ENCODE measurements at regions not wholly inside any gene's neighbourhood (a gene's known extent, or its start where the extent isn't known, plus 50 kb on each side); places are given as distances from the start of the nearest gene placed in this dataset.

GRCh38 chr6:133796235-133796634 is 92.7 kb upstream of the TCF21 start:
- intact Hi-C loops (cut with micrococcal nuclease; ENCODE audit: unreplicated experiment) (no loop called here), in situ Hi-C loops (cut with MboI) (no loop called here)
- BruUV-seq (replicated peaks): no TSS peak
- no peaks in the 10 kb centered on the region for H3K9me3 ChIP-seq (replicated peaks; ENCODE audit: control insufficient read depth, insufficient read depth, low read length)
- no peaks in the 10 kb centered on the region for H3K36me3 ChIP-seq (ENCODE audit: control insufficient read depth in 2 of 2, insufficient read depth in 2 of 2, low read length in 1 of 2)
- no peak for TF ChIP-seq NFIC (IDR thresholded peaks at IDR 0.05; ENCODE audit: low read depth, low read length)
- no peak for TF ChIP-seq IKZF1 (conservative IDR thresholded peaks at IDR 0.05)
- no peak for TF ChIP-seq ZBTB4 (CRISPR knock-in tag; IDR thresholded peaks at IDR 0.05)
- TF ChIP-seq ATF3 (IDR thresholded peaks at IDR 0.05; ENCODE audit: borderline replicate concordance, extremely low read depth, low read depth, low read length): no peak
- no peak for TF ChIP-seq STAT3 (IDR thresholded peaks at IDR 0.05; ENCODE audit: low read depth, low read length)
- no peak for TF ChIP-seq IRF4 (IDR thresholded peaks at IDR 0.05; ENCODE audit: low read depth, low read length)
- TF ChIP-seq NRF1 (conservative IDR thresholded peaks at IDR 0.05; ENCODE audit: low read depth, low read length): no peak
- TF ChIP-seq RBBP5 (conservative IDR thresholded peaks at IDR 0.05): no peak
- TF ChIP-seq ATF7 (IDR thresholded peaks at IDR 0.05; ENCODE audit: low read depth): no peak
- no peak for TF ChIP-seq RAD51 (IDR thresholded peaks at IDR 0.05)
- no peak for TF ChIP-seq HDAC2 (IDR thresholded peaks at IDR 0.05)
- no peak for TF ChIP-seq HDAC6 (IDR thresholded peaks at IDR 0.05; ENCODE audit: unreplicated experiment)
- TF ChIP-seq ZBTB33 (IDR thresholded peaks at IDR 0.05): no peak
- no peak for TF ChIP-seq SUZ12 (IDR thresholded peaks at IDR 0.05; ENCODE audit: unreplicated experiment)
- no peak for TF ChIP-seq RELA (IDR thresholded peaks at IDR 0.05; ENCODE audit: borderline replicate concordance, partially characterized antibody)
- TF ChIP-seq CEBPZ (IDR thresholded peaks at IDR 0.05; ENCODE audit: low read depth, low read length): no peak
- no peak for DNase-seq (ENCODE audit: low read depth, low spot score)
- RAD21 ChIA-PET (ENCODE audit: unreplicated experiment): no interaction called here
- no peaks in the 10 kb centered on the region for H4K20me1 ChIP-seq (ENCODE audit: control insufficient read depth, insufficient read depth)
- no peaks in the 10 kb centered on the region for H3K27me3 ChIP-seq (replicated peaks in 1 of 2; ENCODE audit: control insufficient read depth in 2 of 2, insufficient read depth in 2 of 2, low read length in 1 of 2)
- WGBS (ENCODE audit: insufficient coverage, insufficient replicate concordance, low lambda C conversion rate, missing lambda C conversion rate): 0% methylated on average over 1 of the region's 1 CpG
- no peak for FAIRE-seq
- no peak overlapping the region for H3K4me3 ChIP-seq
- no peaks in the 10 kb centered on the region for H3K4me1 ChIP-seq (ENCODE audit: control insufficient read depth, insufficient read depth, low read length)
- no peak overlapping the region for H2AFZ ChIP-seq (ENCODE audit: control insufficient read depth, low read depth, low read length)
- H3K9ac ChIP-seq (ENCODE audit: control insufficient read depth, insufficient read depth, low read length): no peak overlapping the region
- POLR2A ChIA-PET: no interaction called here
- CTCF ChIA-PET: interaction anchor here (1.1 to 1.3 kb wide), 3 partner anchors 14 to 121 kb away, joined by 3 to 4 read pairs (median 3); no protein-coding TSS in a partner anchor
- H3K27ac ChIP-seq (ENCODE audit: control insufficient read depth, insufficient read depth): no peak overlapping the region
- no peak overlapping the region for H3K4me2 ChIP-seq (ENCODE audit: control insufficient read depth, insufficient read depth)
- no peak for ATAC-seq
- SMC1A ChIA-PET (ENCODE audit: uncharacterized antibody, unreplicated experiment): no interaction called here
- H3K79me2 ChIP-seq (ENCODE audit: control insufficient read depth, insufficient read depth, low read length): no peaks in the 10 kb centered on the region
